CD4-positive, alpha-beta T cell treated with Interleukin-6 for 4 hours (primary cell): ENCODE measurements at regions not wholly inside any gene's neighbourhood (a gene's known extent, or its start where the extent isn't known, plus 50 kb on each side); places are given as distances from the start of the nearest gene placed in this dataset.
"Not testable (repeated sequence)": the region's sequence is repeated elsewhere in the genome, so short reads cannot be mapped to it uniquely, and the experiment has no call there.

Source experiments
- DNase-seq: peaks from one replicate; pipeline ENCODE4 v3.0.0-alpha.2; 2020; ENCODE audit warnings: mixed read lengths

DNA sequence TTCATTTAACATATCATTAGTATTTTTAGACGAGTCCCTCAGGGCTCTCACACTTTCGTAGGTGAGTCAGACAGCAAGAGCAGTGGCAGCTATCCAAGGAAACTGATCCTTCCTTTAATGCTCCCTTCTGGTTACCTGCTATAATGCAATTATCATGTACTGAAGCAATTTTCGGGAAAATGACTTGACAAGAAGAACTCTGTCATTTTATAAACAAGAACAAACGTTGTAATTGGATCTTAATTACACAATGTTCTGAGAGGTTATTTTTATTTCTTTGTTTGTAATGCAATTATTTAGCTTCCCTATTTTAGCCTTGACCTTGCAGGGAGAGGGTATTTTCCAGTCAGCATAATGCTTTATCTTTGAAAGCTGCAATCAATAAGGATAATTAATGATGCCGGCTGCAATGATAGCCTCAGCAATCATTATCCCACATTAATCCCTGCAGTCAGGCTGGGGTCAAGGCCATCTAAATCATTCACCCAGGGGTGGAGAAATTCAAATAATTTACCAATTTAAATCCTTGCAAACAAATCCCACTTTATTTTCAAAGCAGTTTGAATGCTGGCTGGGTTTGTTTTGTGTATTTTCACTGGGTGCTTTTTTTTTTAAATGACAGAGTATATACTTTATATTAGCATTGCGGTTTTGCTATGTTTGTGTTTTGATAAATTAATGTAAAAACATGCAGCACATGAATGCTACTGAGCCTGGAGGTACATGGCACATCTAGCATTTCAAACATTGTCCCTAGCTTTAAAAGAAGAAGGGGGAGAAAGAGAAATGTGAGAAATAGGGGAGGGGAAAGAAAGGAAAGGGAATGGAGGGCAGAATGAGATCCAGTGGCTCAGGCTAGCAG is 249.9 kb downstream of the SHOX2 start:
- DNase-seq = no peak

DNA sequence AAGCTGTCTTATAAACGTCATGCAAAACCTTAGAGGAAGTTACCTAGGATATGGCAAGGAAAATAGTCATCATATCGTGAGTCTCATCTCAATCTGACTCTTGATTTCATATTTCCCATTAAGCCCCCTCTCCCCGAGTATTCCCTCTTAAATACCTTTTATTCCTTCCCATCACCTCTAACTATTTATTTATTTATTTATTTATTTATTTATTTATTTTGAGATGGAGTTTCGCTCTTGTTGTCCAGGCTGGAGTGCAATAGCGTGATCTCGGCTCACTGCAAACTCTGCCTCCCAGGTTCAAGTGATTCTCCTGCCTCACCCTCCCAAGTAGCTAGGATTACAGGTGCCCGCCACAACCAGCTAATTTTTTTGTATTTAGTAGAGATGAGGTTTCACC is 260.4 kb downstream of the SHOX2 start:
- not testable (repeated sequence) for DNase-seq

DNA sequence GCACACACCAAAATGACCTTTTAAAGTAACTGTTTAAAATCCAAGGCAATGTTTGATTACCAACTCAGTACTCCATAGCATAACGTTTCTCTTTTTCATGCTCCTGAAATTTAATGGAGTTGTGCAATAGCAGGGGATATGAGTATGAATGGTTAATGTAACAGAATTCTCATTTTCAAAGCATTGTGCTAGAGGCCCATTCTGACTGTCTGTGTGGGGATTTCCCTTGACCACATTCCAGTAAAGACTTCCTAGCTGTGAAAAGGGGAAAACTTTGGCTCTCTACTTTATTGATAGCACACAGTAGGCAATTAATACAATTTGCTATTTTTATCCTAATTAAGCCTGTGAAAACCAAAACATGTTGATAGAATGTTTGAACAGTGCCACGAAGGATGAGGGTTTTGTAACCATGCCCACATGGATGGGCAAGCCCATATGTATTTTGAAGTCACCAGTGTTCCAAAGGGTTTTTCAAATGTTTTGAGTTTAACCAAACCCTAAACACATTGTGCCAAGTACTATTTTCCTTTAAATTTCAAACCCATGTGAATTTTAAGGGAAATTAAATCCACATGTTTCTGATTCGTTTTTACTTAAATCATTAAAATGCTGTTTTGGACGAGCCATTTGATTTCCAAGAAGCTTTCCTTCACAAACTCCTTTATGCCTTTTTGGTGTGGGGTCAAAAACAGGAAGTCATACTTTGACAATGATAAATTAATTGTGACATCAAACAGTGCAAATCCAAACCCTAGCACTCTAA is 261.2 kb downstream of the SHOX2 start:
- DNase-seq = no peak

DNA sequence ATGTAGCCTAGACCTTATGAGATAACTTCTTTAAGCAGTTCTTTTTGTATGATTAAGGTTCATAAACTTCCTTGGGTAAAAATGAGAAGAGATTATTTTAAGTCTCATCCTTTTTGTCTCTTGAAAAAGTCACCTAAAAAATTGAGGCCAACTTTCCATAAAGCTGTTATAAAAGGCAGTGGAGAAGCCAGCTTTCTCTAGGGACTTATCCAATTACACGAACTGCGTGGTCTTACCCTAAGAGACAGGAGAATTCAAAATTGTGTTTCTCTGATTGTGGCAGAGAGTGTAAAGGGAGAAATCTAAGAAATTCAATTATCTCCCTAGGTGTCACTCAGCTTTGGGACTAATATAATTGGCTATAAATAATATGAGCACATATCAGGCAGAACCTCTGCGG is 262.0 kb downstream of the SHOX2 start:
- DNase-seq = no peak

GRCh38 chr3:157841029-157841428 is 265.2 kb downstream of the SHOX2 start:
- no peak for DNase-seq

DNA sequence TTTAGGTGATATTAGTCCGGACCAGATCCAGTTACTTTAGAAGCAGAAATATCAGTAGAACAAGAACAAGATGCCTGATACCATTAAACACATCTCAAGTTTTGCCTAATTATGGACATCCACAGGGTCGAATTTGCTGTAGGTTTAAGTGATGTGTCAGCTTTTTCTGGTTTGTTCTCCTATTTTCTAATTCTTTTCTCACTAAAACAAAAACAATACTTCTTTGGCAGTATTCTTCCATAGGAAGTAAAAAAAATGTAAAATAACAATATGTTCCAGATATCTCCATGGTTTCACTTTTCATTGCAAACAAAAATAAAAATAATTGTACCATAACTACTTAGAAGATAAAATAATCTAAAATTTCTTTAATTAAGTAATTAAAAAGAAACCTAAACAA is 265.7 kb downstream of the SHOX2 start:
- no peak for DNase-seq

GRCh38 chr3:157838457-157838856 is 267.8 kb downstream of the SHOX2 start:
- DNase-seq = no peak

DNA sequence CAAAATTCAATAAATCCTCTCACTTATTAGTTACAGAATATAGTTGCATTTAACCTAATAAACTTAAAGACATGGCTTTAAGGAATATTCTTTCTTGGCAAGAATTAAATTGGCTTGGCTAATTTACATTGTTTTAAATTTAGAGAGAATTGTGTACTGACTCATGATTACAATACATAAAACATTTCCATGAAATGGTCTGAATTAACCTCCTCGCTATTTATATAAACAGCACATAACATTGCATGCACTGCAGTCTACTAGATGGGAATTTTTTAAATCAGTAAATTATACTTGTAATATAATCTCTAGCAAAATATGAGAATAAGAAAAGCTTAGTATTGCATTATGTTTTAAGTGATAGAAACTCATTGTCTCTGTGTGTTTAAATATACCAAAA is 268.9 kb downstream of the SHOX2 start:
- no peak for DNase-seq

DNA sequence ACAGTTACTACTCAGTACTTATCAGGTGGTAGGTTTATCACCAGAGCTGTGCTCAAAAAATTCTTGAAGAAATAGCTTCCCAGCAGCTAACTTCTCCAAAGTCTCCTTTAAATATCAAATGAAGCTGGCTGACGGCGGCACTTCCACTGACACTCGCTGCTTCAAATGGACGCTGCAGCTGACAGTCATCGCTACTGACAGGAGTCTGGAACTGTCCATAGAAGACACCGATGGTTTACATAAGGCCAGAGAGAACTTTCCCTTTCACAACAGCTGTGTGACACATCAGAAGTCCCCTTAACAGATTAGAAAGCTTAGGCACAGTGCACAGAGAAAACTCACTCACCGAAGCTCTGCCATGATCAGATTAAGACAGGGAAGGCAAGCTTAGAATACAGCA is 270.2 kb downstream of the SHOX2 start:
- DNase-seq = no peak

DNA sequence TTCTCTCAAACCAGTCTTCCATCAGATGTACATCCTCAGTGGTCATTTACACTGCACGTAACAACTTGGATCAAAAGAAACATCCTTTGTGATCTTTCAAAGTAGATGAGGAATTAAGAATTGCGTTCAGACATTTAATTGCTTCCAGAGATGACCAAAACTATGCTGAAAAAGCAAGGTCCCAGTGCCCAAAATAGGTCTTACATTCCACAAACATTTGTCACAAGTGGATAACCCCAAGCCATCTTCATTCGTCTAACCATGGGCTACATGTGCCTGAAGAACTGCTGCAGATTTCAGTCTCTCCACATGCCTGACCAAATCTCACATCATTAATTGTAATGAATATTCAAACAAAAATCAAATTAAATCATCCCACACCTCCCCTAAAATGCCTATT is 273.6 kb downstream of the SHOX2 start:
- no peak for DNase-seq

DNA sequence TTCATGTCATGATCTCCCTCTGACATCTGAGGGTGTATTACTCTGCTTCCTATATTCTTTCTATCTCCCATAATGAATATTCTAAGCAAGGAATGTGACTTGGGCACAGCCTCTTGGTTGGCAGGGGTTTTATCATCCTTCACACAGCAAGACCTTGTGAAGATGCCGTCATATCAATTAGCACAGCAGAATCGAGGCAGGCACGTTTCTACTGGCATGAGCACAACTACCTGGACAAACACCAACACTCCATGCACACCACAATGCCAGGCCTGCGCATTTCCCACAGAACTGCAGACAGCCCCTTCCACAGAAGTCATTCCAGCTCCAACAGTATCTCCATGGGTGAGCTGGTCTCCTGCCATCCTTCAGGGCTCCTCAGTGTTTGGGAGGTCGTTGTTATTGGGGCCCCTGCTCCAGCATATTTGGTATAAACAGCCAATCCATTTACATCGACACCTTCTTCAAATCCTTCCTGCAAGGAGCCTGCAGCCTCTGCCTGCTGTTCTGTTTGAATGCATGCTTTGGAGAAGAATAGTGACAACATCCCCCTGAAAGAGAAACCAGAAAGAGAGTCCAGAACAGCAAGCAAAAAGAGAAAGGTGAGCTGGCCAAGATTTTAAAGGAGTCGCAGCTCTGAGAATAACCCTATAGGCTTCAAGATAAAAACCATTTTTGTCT is 275.5 kb downstream of the SHOX2 start:
- no peak for DNase-seq

GRCh38 chr3:157829786-157830185 is 276.4 kb downstream of the SHOX2 start:
- DNase-seq = no peak

GRCh38 chr3:157824281-157824680 is 281.9 kb downstream of the SHOX2 start:
- DNase-seq = no peak

- no peak for DNase-seq
Observed at GRCh38 chr3:157823050-157823449, 283.2 kb downstream of the SHOX2 start.

DNA sequence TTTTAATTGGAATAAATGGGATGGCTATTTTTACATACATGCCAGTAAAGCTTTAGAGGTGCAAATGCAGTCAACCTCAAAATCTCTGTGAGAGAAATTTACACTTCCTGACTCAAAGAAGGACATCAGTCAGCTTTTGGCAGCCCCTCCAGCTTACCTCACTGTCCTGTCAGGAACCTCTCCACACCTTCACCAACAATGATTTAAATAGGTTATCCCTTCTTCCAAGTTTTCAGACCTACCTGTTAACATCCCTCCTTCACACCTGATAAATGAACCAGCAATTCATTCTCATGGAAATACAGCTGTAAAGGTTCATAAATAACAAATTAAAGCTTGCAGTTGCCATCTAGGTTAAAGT is 286.1 kb downstream of the SHOX2 start:
- no peak for DNase-seq

GRCh38 chr3:157819270-157820156 is 286.7 kb downstream of the SHOX2 start:
- DNase-seq = no peak

- DNase-seq = no peak
Observed at GRCh38 chr3:157816896-157817295, 289.3 kb downstream of the SHOX2 start.

DNA sequence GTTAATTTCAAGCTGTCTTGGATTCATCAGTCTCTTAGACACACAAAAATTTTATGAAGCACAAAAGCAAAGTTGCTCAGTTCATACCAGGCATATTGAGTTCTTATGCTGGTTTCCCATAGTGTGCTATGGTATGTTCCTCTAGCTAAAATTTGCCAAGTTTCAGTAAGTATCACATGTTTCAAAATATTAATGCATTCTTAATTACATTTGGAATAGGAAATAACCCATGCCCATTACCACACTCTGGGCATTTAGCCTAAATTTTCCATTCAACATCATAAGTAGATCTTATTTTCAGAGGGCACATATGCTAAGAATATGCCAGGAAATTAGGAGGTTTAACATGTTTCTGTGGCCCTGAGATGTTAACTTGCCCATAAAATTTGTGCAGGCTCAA is 289.9 kb downstream of the SHOX2 start:
- DNase-seq = no peak

- DNase-seq = no peak
Observed at GRCh38 chr3:157815739-157816138, 290.5 kb downstream of the SHOX2 start.

GRCh38 chr3:157810924-157811718 is 295.1 kb downstream of the SHOX2 start:
- no peak for DNase-seq

GRCh38 chr3:157807280-157807679 is 298.9 kb downstream of the SHOX2 start:
- no peak for DNase-seq

DNA sequence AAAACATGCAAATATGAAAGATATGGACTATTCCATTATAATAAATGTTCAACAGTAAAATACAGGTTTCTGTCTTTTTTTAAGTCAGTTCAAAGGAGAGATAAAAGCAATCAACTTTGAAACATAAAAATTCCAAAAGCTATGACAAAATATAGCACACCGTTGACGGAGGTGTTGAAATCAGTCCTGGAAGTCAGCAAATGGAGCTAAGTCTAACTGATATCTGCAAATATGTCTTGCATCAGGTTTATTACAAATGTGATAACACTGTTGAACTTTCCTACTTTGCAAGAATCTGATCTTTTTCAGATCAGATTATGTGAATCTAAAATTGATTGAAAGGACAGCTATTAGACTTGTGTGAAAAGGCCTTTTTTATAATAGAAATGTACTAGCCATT is 300.7 kb downstream of the SHOX2 start:
- no peak for DNase-seq
